SK-N-SH (cell line): ENCODE measurements at regions not wholly inside any gene's neighbourhood (a gene's known extent, or its start where the extent isn't known, plus 50 kb on each side); places are given as distances from the start of the nearest gene placed in this dataset.

Source experiments
- CTCF ChIP-seq: fragments of 200-600 bp; sonication (generic); IDR thresholded peaks from 2 replicates; pipeline ENCODE4 v1.6.1; 2017; ENCODE audit warnings: antibody characterized with exemption, mild to moderate bottlenecking, moderate library complexity
- EZH2phosphoT487 ChIP-seq: fragments of 200-600 bp; sonication (generic); IDR thresholded peaks from 2 replicates; pipeline ENCODE4 v1.6.1; 2017; ENCODE audit warnings: low read depth, mixed run types, mild to moderate bottlenecking, antibody characterized with exemption, moderate library complexity, borderline replicate concordance
- JUND ChIP-seq: IDR thresholded peaks from 2 replicates; pipeline ENCODE4 v1.4.0; 2012
- MAX ChIP-seq: IDR thresholded peaks from 2 replicates; pipeline ENCODE4 v1.4.0; 2012; ENCODE audit warnings: low read depth
- NFIC ChIP-seq: IDR thresholded peaks from 2 replicates; pipeline ENCODE4 v1.4.0; 2012; ENCODE audit warnings: borderline replicate concordance
- NRF1 ChIP-seq: IDR thresholded peaks from 2 replicates; pipeline ENCODE4 v1.6.1; 2012; ENCODE audit warnings: low read depth, mild to moderate bottlenecking, low read length
- POLR2AphosphoS5 ChIP-seq: IDR thresholded peaks from 2 replicates; pipeline ENCODE4 v1.6.1; 2012; ENCODE audit warnings: low read depth, low read length
- RCOR1 ChIP-seq: fragments of 150-350 bp; IDR thresholded peaks from 2 replicates; pipeline ENCODE4 v1.6.1; 2017; ENCODE audit warnings: antibody characterized with exemption, low read length
- RFX5 ChIP-seq: IDR thresholded peaks from 2 replicates; pipeline ENCODE4 v1.6.1; 2012; ENCODE audit warnings: mild to moderate bottlenecking, improper control_type of control experiment, low read length
- USF2 ChIP-seq: fragments of 150-350 bp; IDR thresholded peaks from 2 replicates; pipeline ENCODE4 v1.6.1; 2017; ENCODE audit warnings: antibody characterized with exemption, low read length, low read depth, borderline replicate concordance
- YY1 ChIP-seq: IDR thresholded peaks from 2 replicates; pipeline ENCODE4 v1.4.0; 2012; ENCODE audit warnings: low read depth, mild to moderate bottlenecking

GRCh38 chr13:103931885-103932284 is 865.7 kb upstream of the SLC10A2 start:
- no peak for TF ChIP-seq USF2
- TF ChIP-seq RCOR1, result no peak
- no peak for TF ChIP-seq CTCF
- TF ChIP-seq JUND, result no peak
- TF ChIP-seq NFIC, result no peak
- no peak for TF ChIP-seq POLR2AphosphoS5
- no peak for TF ChIP-seq NRF1
- TF ChIP-seq YY1, result no peak
- TF ChIP-seq EZH2phosphoT487, result no peak
- no peak for TF ChIP-seq MAX
- TF ChIP-seq RFX5, result no peak
